ENCODE measurements at regions not wholly inside any gene's neighbourhood (a gene's known extent, or its start where the extent isn't known, plus 50 kb on each side); places are given as distances from the start of the nearest gene placed in this dataset.

DNA sequence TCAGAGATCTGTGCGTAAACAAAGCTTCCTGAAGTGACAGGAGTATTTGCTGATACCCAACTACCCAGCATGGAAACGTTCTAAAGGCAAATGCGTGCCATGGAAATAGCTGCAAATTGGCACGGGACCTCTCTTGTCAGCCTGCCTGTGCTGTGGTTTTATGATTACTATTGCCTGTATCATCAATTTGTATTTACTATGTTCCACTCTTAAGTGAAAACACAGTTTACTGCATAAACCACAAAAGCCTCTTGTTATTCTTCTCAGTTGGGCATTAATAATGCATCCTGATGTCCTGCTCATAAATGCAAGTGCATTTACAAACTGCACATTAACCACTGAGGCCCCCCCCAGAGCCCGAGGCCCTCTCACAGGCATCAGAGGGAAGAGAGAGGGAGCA lies 196.6 kb upstream of the SLC35G4 start:
- TF ChIP-seq ZNF274 (IDR thresholded peaks at IDR 0.05; ENCODE audit: low read depth, low read length) (no peak), SUZ12 (IDR thresholded peaks at IDR 0.05; ENCODE audit: extremely low read depth, insufficient read depth, insufficient read length) (no peak)
